ENCODE measurements at regions not wholly inside any gene's neighbourhood (a gene's known extent, or its start where the extent isn't known, plus 50 kb on each side); places are given as distances from the start of the nearest gene placed in this dataset.
"Not testable (repeated sequence)": the region's sequence is repeated elsewhere in the genome, so short reads cannot be mapped to it uniquely, and the experiment has no call there.

DNA sequence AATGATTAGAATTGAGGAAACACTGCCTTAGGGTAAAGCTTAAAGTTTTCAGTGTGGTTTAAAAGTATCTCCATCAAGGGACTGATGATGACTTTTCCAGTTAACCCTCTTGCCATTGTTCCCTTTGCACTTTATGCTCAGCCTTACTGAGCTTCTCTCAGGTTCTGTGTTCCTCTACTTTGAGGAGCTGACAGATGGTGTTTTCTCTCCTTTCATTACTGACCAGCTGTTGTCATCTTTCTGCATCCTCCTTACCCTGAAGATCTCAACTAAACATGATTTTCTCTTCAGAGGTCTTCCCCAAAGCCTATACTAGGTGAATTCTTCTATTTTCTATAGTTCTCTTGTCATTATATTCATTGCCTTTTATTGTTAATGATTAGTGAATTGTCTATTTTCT, 475.6 kb upstream of the SYNCRIP start:
- Histone ChIP-seq H3K36me3 (no peaks in the 10 kb centered on the region), H3K27me3 (no peaks in the 10 kb centered on the region), H3K4me3 (no peak overlapping the region), H3K4me1 (no peaks in the 10 kb centered on the region), H3K27ac (no peak overlapping the region), H3K9me3 (no peaks in the 10 kb centered on the region)
- no peak for DNase-seq
- TF ChIP-seq CTCF (IDR thresholded peaks at IDR 0.05) (no peak), POLR2A (IDR thresholded peaks at IDR 0.05) (no peak)

GRCh38 chr6:86107985-86108384, 465.3 kb upstream of the SYNCRIP start:
- Histone ChIP-seq H3K4me3 (no peak overlapping the region), H3K27me3 (no peaks in the 10 kb centered on the region), H3K36me3 (no peaks in the 10 kb centered on the region), H3K9me3 (no peaks in the 10 kb centered on the region), H3K27ac (no peak overlapping the region), H3K4me1 (no peaks in the 10 kb centered on the region)
- no peak for DNase-seq
- TF ChIP-seq CTCF (IDR thresholded peaks at IDR 0.05) (no peak), POLR2A (IDR thresholded peaks at IDR 0.05) (no peak)

GRCh38 chr6:86087954-86088353, 445.3 kb upstream of the SYNCRIP start:
- Histone ChIP-seq H3K27ac (no peak overlapping the region), H3K4me1 (no peaks in the 10 kb centered on the region)
- DNase-seq = no peak

GRCh38 chr6:86079938-86080337, 437.3 kb upstream of the SYNCRIP start:
- Histone ChIP-seq H3K4me1 (no peaks in the 10 kb centered on the region), H3K9me3 (no peaks in the 10 kb centered on the region), H3K27me3 (no peaks in the 10 kb centered on the region), H3K27ac (no peak overlapping the region), H3K36me3 (no peaks in the 10 kb centered on the region), H3K4me3 (no peak overlapping the region)
- TF ChIP-seq POLR2A (IDR thresholded peaks at IDR 0.05) (no peak), CTCF (IDR thresholded peaks at IDR 0.05) (no peak)
- no peak for DNase-seq

More at GRCh38 chr6:86087954-86088353, 445.3 kb upstream of the SYNCRIP start:
- Histone ChIP-seq H3K9me3 (peaks cover 0 to 2% (median 0%) of the 10 kb centered on the region in 4 donors), H3K36me3 (no peaks in the 10 kb centered on the region), H3K4me3 (no peak overlapping the region), H3K27me3 (no peaks in the 10 kb centered on the region)
- TF ChIP-seq CTCF (IDR thresholded peaks at IDR 0.05) (no peak), POLR2A (IDR thresholded peaks at IDR 0.05) (no peak)

GRCh38 chr6:86070151-86070550, 427.5 kb upstream of the SYNCRIP start:
- Histone ChIP-seq H3K27me3 (no peaks in the 10 kb centered on the region), H3K36me3 (no peaks in the 10 kb centered on the region), H3K9me3 (no peaks in the 10 kb centered on the region), H3K27ac (no peak overlapping the region), H3K4me3 (no peak overlapping the region), H3K4me1 (no peaks in the 10 kb centered on the region)
- DNase-seq = no peak
- no peak for TF ChIP-seq CTCF (IDR thresholded peaks at IDR 0.05)
- no peak for TF ChIP-seq POLR2A (IDR thresholded peaks at IDR 0.05)

- H3K4me3 ChIP-seq, H3K27me3 ChIP-seq, DNase-seq, H3K4me1 ChIP-seq, H3K9me3 ChIP-seq, H3K36me3 ChIP-seq, H3K27ac ChIP-seq: not testable (repeated sequence)
Observed at GRCh38 chr6:86065002-86065401, 422.3 kb upstream of the SYNCRIP start.

DNA sequence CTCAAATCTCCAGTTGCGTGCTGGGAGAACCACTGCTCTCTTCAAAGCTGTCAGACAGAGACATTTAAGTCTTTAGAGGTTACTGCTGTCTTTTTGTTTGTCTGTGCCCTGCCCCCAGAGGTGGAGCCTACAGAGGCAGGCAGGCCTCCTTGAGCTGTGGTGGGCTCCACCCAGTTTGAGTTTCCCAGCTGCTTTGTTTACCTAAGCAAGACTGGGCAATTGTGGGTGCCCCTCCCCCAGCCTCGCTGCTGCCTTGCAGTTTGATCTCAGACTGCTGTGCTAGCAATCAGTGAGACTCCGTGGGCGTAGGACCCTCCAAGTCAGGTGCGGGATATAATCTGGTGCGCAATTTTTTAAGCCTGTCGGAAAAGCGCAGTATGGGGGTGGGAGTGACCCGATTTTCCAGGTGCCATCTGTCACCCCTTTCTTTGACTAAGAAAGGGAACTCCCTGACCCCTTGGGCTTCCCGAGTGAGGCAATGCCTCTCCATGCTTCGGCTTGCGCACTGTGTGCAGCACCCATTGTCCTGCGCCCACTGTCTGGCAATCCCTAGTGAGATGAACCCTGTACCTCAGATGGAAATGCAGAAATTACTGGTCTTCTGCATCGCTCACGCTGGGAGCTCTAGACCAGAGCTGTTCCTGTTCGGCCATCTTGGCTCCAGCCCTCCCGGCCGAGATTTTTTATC, 414.8 kb upstream of the SYNCRIP start:
- not testable (repeated sequence) for DNase-seq, H3K4me3 ChIP-seq, H3K36me3 ChIP-seq, H3K4me1 ChIP-seq, H3K27me3 ChIP-seq, H3K27ac ChIP-seq, H3K9me3 ChIP-seq
